Astrocyte of the cerebellum (primary cell): ENCODE measurements at regions not wholly inside any gene's neighbourhood (a gene's known extent, or its start where the extent isn't known, plus 50 kb on each side); places are given as distances from the start of the nearest gene placed in this dataset.

Source experiments
- DNase-seq: peaks from one replicate; pipeline ENCODE4 v3.0.0-alpha.2; 2011; ENCODE audit warnings: low read depth
- H3K4me3 ChIP-seq: 2 replicates; pipeline ENCODE4 v1.5.1; 2011; ENCODE audit warnings: mild to moderate bottlenecking, low read depth, low read length, moderate library complexity
- in situ Hi-C: cut with HindIII; loops from 2 replicates; pipeline ENCODE4 v1.10.0; 2017; ENCODE audit warnings: low sequenced_read_pairs
- TF ChIP-seq, protein P1 (sequence below): IDR thresholded peaks from 2 replicates; pipeline ENCODE4 v1.5.1; 2012; ENCODE audit warnings: low read length, low read depth, moderate library complexity, mild to moderate bottlenecking; ENCODE audit errors: missing control alignments

DNA sequence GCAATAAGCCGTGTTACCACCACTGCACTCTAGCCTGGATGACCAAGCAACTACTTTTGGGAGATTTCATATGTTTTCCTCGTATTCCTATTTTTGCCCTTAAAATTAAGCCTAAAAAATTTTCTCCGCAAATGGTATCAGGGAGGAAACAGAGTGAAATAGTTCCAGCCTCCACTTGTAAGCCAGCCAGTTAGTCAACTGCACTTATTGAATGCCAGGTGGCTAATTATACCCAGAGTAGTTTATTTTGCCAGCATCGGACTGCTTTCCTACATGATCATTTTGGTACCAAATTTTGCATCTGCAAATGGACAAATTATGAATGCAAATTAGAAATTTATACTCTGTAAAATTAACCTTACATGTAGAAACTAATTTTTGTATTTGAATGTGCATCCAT, 90.2 kb upstream of the ARHGAP28 start:
- DNase-seq, result no peak
- TF ChIP-seq, protein P1, sequence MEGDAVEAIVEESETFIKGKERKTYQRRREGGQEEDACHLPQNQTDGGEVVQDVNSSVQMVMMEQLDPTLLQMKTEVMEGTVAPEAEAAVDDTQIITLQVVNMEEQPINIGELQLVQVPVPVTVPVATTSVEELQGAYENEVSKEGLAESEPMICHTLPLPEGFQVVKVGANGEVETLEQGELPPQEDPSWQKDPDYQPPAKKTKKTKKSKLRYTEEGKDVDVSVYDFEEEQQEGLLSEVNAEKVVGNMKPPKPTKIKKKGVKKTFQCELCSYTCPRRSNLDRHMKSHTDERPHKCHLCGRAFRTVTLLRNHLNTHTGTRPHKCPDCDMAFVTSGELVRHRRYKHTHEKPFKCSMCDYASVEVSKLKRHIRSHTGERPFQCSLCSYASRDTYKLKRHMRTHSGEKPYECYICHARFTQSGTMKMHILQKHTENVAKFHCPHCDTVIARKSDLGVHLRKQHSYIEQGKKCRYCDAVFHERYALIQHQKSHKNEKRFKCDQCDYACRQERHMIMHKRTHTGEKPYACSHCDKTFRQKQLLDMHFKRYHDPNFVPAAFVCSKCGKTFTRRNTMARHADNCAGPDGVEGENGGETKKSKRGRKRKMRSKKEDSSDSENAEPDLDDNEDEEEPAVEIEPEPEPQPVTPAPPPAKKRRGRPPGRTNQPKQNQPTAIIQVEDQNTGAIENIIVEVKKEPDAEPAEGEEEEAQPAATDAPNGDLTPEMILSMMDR, result no peak
- in situ Hi-C loops, result no loop called here
- H3K4me3 ChIP-seq, result no peak overlapping the region

DNA sequence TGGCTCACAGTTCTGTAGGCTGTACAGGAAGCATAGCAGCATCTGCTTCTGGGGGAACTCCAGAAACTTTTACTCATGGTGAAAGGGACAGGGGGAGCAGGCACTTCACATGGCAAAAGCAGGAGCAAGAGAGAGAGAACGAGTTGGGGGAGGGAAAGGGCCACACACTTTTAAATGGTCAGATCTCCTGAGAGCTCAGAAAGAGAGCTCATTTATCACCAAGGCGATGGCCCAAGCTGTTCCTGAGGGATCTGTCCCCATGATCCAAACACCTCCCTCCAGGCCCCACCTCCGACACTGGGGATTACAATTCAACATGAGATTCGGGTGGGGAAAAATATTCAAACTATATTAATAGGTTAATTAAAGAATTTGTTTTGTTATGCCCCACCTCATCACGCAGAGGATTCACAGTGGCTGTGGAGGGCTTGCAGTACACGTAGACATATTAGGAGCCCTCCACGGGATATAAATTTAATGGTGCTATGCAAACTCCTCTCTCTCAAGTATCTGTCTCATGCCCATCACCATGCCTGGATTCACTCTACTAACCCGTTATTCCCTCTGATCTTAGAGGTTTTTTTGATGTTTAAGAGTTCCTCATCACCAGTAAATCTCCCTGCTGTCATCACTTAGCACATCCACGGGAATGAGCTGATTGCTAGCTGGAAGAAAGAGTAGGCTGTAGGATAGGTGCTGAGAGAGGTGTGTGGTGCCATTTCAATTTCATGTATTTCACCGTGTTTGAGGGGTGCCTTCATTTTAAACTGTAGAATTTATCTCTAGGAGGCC, 84.5 kb upstream of the ARHGAP28 start:
- in situ Hi-C loops, result no loop called here
- no peak for DNase-seq
- TF ChIP-seq, protein P1, result no peak
- no peak overlapping the region for H3K4me3 ChIP-seq

DNA sequence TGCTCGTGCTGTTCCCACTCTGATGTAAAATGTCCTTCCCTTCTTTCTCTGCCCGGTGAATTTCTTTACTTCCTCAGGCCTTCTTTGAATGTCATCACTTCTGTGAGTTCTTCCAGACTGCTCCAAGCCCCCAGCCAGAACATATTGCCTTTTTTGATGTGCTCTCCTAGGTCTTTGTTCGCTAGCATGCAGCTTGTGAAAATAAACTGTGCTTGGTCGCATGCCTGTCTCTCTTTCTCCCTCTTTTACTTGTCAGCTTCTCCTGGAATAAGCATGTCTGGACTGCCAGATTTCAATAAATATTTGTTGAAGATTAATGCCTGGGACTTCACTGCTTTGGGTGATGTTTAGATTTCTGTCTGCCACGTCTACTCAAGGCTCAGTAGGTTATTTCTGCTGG, 82.7 kb upstream of the ARHGAP28 start:
- in situ Hi-C loops, result no loop called here
- TF ChIP-seq, protein P1, result no peak
- no peak overlapping the region for H3K4me3 ChIP-seq

DNA sequence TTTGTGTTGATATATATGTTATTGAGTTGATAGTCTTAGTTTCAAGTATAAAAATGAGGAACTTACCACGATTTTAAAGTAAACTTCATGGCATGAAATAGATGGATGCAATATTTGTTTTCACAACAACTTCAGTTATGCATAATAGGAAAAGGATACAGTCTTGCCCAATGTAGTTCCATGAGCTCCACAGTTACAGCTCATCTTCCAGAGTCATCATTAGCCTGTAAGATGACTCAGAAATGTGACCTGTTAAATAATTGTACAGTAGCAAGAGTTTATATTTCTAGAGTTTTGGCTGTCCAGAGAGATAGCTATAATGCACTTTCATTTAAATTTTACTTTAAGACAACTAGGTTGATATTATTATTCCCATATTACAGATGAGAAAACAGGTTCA, 80.9 kb upstream of the ARHGAP28 start:
- DNase-seq, result no peak
- TF ChIP-seq, protein P1, result no peak
- H3K4me3 ChIP-seq, result no peak overlapping the region
- in situ Hi-C loops, result no loop called here

More for the DNA sequence above, 82.7 kb upstream of the ARHGAP28 start:
- no peak for DNase-seq

DNA sequence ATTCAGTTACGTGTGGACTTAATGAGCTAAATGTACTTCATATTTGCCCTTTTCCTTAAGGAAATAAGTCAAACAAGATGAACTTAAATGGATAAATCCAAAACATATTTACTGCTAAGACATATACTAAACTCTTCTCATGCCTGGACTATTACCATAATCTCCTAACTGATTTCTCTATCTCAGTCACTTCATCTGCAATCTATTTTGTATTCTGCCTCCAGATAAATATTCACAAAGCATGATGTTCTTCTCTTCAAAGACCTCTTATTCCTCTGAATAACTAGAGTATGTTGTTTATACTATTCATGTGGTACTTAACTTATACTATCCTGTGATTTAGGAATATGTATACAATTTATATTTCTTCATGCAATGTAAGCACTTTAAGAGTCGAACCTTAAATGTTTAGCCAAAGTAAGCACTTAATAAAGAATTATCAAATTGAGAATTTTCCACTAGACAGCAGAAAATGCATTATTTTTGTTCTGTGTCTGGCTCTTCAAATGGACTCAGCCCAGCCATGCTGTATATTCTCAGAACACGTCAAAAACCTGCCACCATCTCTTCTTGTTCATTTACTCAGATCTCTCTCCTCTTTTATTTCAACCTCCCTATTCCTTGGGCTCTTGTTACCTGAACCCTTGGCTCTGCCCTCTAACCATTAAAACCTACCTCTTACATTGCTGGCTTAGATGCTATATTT, 79.9 kb upstream of the ARHGAP28 start:
- in situ Hi-C loops, result no loop called here
- TF ChIP-seq, protein P1, result no peak
- no peak for DNase-seq
- H3K4me3 ChIP-seq, result no peak overlapping the region

DNA sequence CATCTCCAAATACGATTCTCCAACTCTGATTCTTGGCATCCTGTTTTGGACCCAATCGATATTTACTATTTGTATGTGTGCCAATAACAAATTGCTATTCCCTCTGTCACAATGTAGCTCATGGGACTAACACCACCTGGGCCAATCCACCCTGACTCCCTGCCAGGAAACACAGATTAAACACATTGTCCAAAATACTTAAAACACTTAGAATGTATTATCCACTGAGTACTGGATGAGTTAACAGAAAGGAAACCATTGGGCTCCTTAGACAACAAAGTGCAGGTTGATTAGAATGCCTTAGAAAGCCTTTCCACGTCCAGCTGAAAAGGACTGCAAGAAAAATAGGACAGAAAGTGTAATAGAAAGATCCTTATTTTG, 79.4 kb upstream of the ARHGAP28 start:
- in situ Hi-C loops, result no loop called here
- DNase-seq, result no peak
- TF ChIP-seq, protein P1, result no peak
- H3K4me3 ChIP-seq, result no peak overlapping the region
